Neural progenitor cell (in vitro differentiated cells): ENCODE measurements at regions not wholly inside any gene's neighbourhood (a gene's known extent, or its start where the extent isn't known, plus 50 kb on each side); places are given as distances from the start of the nearest gene placed in this dataset.

ENCODE experiments used
- EZH2 ChIP-seq: fragments of 200-600 bp; sonication (generic); IDR thresholded peaks from 2 replicates; pipeline ENCODE4 v1.6.1; 2017; ENCODE audit warnings: antibody characterized with exemption, mild to moderate bottlenecking, moderate library complexity
- TF ChIP-seq, protein P1 (sequence below): fragments of 200-600 bp; sonication (generic); IDR thresholded peaks from 2 replicates; pipeline ENCODE4 v1.5.1; 2017; ENCODE audit warnings: antibody characterized with exemption, mild to moderate bottlenecking

- TF ChIP-seq, protein P1, sequence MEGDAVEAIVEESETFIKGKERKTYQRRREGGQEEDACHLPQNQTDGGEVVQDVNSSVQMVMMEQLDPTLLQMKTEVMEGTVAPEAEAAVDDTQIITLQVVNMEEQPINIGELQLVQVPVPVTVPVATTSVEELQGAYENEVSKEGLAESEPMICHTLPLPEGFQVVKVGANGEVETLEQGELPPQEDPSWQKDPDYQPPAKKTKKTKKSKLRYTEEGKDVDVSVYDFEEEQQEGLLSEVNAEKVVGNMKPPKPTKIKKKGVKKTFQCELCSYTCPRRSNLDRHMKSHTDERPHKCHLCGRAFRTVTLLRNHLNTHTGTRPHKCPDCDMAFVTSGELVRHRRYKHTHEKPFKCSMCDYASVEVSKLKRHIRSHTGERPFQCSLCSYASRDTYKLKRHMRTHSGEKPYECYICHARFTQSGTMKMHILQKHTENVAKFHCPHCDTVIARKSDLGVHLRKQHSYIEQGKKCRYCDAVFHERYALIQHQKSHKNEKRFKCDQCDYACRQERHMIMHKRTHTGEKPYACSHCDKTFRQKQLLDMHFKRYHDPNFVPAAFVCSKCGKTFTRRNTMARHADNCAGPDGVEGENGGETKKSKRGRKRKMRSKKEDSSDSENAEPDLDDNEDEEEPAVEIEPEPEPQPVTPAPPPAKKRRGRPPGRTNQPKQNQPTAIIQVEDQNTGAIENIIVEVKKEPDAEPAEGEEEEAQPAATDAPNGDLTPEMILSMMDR = no peak
- no peak for TF ChIP-seq EZH2
These were observed 665.4 kb upstream of the CAMK1G start for GRCh38 chr1:208918160-208918559.
